Smooth muscle cell (in vitro differentiated cells): ENCODE measurements at regions not wholly inside any gene's neighbourhood (a gene's known extent, or its start where the extent isn't known, plus 50 kb on each side); places are given as distances from the start of the nearest gene placed in this dataset.
"Not testable (repeated sequence)": the region's sequence is repeated elsewhere in the genome, so short reads cannot be mapped to it uniquely, and the experiment has no call there.

Experiments
- DNase-seq: peaks from one replicate; lab custom pipeline; 2025; ENCODE audit not compliant: unreplicated experiment; lab: John Stamatoyannopoulos, UW
- H2AFZ ChIP-seq: fragments of 200-600 bp; sonication (generic); 2 replicates; pipeline ENCODE4 v1.6.0; 2016; ENCODE audit warnings: antibody characterized with exemption, low read depth, mild to moderate bottlenecking
- H3F3A ChIP-seq: fragments of 200-600 bp; sonication (generic); 2 replicates; pipeline ENCODE4 v1.6.0; 2017; ENCODE audit warnings: antibody characterized with exemption, low read depth
- H3K27ac ChIP-seq: fragments of 200-600 bp; sonication (generic); 2 replicates; pipeline ENCODE4 v1.5.1; 2016; ENCODE audit warnings: low read depth, mild to moderate bottlenecking
- H3K27me3 ChIP-seq: fragments of 200-600 bp; sonication (generic); 2 replicates; pipeline ENCODE4 v1.6.1; 2016; ENCODE audit warnings: low read depth, mild to moderate bottlenecking
- H3K36me3 ChIP-seq: fragments of 200-600 bp; sonication (generic); 2 replicates; pipeline ENCODE4 v1.5.1; 2016; ENCODE audit warnings: low read depth
- H3K4me1 ChIP-seq: fragments of 200-600 bp; sonication (generic); 2 replicates; pipeline ENCODE4 v1.5.1; 2016; ENCODE audit warnings: low read depth
- H3K4me2 ChIP-seq: fragments of 200-600 bp; sonication (generic); 2 replicates; pipeline ENCODE4 v1.6.0; 2016; ENCODE audit warnings: mild to moderate bottlenecking
- H3K4me3 ChIP-seq: fragments of 200-600 bp; sonication (generic); 2 replicates; pipeline ENCODE4 v1.5.1; 2016; ENCODE audit warnings: mild to moderate bottlenecking
- H3K79me2 ChIP-seq: fragments of 200-600 bp; sonication (generic); 2 replicates; pipeline ENCODE4 v1.6.0; 2016; ENCODE audit warnings: low read depth, mild to moderate bottlenecking
- H3K9ac ChIP-seq: fragments of 200-600 bp; sonication (generic); 2 replicates; pipeline ENCODE4 v1.6.0; 2016; ENCODE audit warnings: low read depth
- H3K9me3 ChIP-seq: fragments of 200-600 bp; sonication (generic); replicated peaks from 2 replicates; pipeline ENCODE4 v1.5.1; 2016; ENCODE audit warnings: low read depth
- H4K20me1 ChIP-seq: fragments of 200-600 bp; sonication (generic); 2 replicates; pipeline ENCODE4 v1.6.0; 2016; ENCODE audit warnings: low read depth
- WGBS: methylation state at CpG from one replicate; pipeline ENCODE4 v1.1.7; 2016; ENCODE audit warnings: low lambda C conversion rate; 5-methylcytosine and 5-hydroxymethylcytosine counted together
- TF ChIP-seq, protein P1 (sequence below): fragments of 200-600 bp; sonication (generic); IDR thresholded peaks from 2 replicates; pipeline ENCODE4 v1.5.1; 2017; ENCODE audit warnings: borderline replicate concordance, mild to moderate bottlenecking, antibody characterized with exemption; ENCODE audit not compliant: insufficient read depth, poor library complexity, severe bottlenecking

- peak overlapping the region; percentile 34 for H3K4me2 ChIP-seq
- H3K9me3 ChIP-seq: no peaks in the 10 kb centered on the region
- H3K4me1 ChIP-seq: no peaks in the 10 kb centered on the region
- no peaks in the 10 kb centered on the region for H4K20me1 ChIP-seq
- H3K27ac ChIP-seq: peak overlapping the region; percentile 25
- TF ChIP-seq, protein P1, sequence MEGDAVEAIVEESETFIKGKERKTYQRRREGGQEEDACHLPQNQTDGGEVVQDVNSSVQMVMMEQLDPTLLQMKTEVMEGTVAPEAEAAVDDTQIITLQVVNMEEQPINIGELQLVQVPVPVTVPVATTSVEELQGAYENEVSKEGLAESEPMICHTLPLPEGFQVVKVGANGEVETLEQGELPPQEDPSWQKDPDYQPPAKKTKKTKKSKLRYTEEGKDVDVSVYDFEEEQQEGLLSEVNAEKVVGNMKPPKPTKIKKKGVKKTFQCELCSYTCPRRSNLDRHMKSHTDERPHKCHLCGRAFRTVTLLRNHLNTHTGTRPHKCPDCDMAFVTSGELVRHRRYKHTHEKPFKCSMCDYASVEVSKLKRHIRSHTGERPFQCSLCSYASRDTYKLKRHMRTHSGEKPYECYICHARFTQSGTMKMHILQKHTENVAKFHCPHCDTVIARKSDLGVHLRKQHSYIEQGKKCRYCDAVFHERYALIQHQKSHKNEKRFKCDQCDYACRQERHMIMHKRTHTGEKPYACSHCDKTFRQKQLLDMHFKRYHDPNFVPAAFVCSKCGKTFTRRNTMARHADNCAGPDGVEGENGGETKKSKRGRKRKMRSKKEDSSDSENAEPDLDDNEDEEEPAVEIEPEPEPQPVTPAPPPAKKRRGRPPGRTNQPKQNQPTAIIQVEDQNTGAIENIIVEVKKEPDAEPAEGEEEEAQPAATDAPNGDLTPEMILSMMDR: no peak
- no peak overlapping the region for H3K9ac ChIP-seq
- no peak overlapping the region for H2AFZ ChIP-seq
- no peak for DNase-seq
- WGBS: 72% methylated on average over 2 of the region's 2 CpGs
- no peaks in the 10 kb centered on the region for H3K27me3 ChIP-seq
- no peaks in the 10 kb centered on the region for H3K36me3 ChIP-seq
- H3K4me3 ChIP-seq: no peak overlapping the region
- H3K79me2 ChIP-seq: no peaks in the 10 kb centered on the region
- no peaks in the 10 kb centered on the region for H3F3A ChIP-seq
These were observed 120.9 kb downstream of the CHIC2 start for GRCh38 chr4:53943345-53944085.

GRCh38 chr4:53942712-53943111 is 121.7 kb downstream of the CHIC2 start:
- no peak for DNase-seq
- no peaks in the 10 kb centered on the region for H4K20me1 ChIP-seq
- H3K36me3 ChIP-seq: no peaks in the 10 kb centered on the region
- no peaks in the 10 kb centered on the region for H3K27me3 ChIP-seq
- no peak overlapping the region for H2AFZ ChIP-seq
- H3K4me2 ChIP-seq: no peak overlapping the region
- no peaks in the 10 kb centered on the region for H3K79me2 ChIP-seq
- H3K4me1 ChIP-seq: peaks cover under 1% of the 10 kb centered on the region
- no peak overlapping the region for H3K27ac ChIP-seq
- H3K4me3 ChIP-seq: no peak overlapping the region
- no peaks in the 10 kb centered on the region for H3F3A ChIP-seq
- H3K9me3 ChIP-seq: no peaks in the 10 kb centered on the region
- TF ChIP-seq, protein P1: no peak
- 73% methylated on average over 3 of the region's 3 CpGs for WGBS
- H3K9ac ChIP-seq: no peak overlapping the region

- H3F3A ChIP-seq: peaks cover 4% of the 10 kb centered on the region
- no peak for DNase-seq
- H3K36me3 ChIP-seq: no peaks in the 10 kb centered on the region
- H3K27me3 ChIP-seq: no peaks in the 10 kb centered on the region
- no peaks in the 10 kb centered on the region for H3K9me3 ChIP-seq
- H3K79me2 ChIP-seq: no peaks in the 10 kb centered on the region
- no peak overlapping the region for H3K4me2 ChIP-seq
- no peaks in the 10 kb centered on the region for H4K20me1 ChIP-seq
- no peak overlapping the region for H2AFZ ChIP-seq
- 97% methylated on average over 4 of the region's 4 CpGs for WGBS
- TF ChIP-seq, protein P1: no peak
- H3K4me1 ChIP-seq: peaks cover 3% of the 10 kb centered on the region
- H3K4me3 ChIP-seq: no peak overlapping the region
- H3K27ac ChIP-seq: no peak overlapping the region
- no peak overlapping the region for H3K9ac ChIP-seq
These were observed 123.1 kb downstream of the CHIC2 start for GRCh38 chr4:53941331-53941730.

- H3F3A ChIP-seq, H3K4me2 ChIP-seq, H3K79me2 ChIP-seq, H3K27me3 ChIP-seq, H3K36me3 ChIP-seq, H3K4me1 ChIP-seq, H3K4me3 ChIP-seq, DNase-seq, H3K27ac ChIP-seq, H3K9me3 ChIP-seq, H4K20me1 ChIP-seq, H2AFZ ChIP-seq, H3K9ac ChIP-seq: not testable (repeated sequence)
- WGBS: 95% methylated on average over 3 of the region's 3 CpGs
These were observed 124.5 kb downstream of the CHIC2 start for GRCh38 chr4:53939892-53940291.
